Left kidney (tissue), 1 donor: ENCODE measurements at regions not wholly inside any gene's neighbourhood (a gene's known extent, or its start where the extent isn't known, plus 50 kb on each side); places are given as distances from the start of the nearest gene placed in this dataset.

Experiments
- DNase-seq: peaks from one replicate; pipeline ENCODE4 v3.0.0-alpha.2; 2013

DNA sequence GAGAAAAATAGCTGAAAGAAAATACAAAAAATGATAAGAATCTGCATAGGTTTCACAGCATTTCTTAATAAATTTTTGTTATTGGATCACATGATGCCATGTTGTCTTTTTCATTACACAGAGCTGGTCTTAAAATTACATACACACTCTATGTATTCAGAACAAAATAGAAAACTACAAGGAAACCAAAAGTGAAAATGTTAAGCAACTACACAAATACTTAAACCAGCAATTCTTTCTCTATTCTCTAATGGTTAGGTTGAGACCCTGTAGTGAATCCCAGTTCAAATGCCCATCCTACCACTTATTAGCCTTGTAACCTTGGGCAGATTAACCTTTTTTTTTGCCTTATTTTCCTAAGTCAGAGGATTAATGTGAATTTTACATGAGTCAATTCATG is 2311.2 kb downstream of the PCDH7 start:
- DNase-seq, result no peak

DNA sequence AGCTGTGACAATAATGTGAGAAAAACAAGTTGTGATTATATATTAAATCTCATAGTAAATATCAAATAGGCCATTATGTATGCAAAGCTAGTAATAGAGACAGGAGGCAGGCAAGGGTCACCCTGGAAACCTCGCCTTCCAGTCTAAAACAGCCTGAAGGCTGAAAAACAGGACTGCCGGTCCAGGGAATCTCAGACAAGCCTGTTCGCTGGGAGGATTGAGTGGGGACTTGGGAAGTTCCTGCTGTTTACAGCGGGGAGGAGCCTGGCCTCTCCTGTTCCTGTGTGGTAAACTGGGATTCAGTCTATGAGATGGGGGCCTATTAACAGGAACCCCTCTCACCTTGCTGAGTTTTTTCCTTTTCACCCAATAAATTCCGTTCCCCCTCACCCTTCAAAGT is 2317.3 kb downstream of the PCDH7 start:
- no peak for DNase-seq

DNA sequence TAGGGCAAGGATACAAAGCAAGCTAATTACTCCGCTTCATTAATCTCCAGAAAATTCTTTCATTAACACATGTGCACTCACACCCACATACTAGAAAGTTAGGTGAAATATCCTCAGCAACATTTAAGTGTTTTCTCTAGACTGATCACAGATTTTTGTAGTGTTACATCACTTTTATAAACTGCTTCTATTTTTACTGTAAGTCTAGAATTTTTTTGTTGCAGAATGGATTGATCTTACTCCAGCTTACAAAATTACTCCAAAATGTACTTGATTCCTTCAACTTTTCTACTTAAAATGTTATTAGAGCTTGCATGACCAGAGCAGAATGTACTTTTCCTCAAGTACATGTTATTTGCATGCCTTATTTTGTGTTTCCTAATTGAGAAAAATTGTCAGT is 2325.2 kb downstream of the PCDH7 start:
- no peak for DNase-seq

DNA sequence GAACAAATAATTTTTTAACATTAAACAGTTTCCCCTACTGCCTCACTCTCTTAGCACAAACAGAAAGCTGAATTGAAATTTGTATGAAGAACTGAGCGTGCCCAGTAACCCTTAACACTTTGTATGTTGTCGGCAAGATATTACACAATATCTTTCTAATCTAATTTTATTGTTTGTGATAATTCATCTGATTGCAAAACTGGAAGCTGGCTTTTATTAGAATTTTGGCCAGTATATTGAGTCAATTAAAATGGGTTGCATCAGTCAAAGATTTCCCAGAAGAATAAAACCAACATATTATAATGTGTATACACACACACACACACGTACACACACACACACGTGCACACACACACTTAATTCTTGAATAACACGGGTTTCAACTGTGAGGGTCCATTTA is 2332.1 kb downstream of the PCDH7 start:
- no peak for DNase-seq

DNA sequence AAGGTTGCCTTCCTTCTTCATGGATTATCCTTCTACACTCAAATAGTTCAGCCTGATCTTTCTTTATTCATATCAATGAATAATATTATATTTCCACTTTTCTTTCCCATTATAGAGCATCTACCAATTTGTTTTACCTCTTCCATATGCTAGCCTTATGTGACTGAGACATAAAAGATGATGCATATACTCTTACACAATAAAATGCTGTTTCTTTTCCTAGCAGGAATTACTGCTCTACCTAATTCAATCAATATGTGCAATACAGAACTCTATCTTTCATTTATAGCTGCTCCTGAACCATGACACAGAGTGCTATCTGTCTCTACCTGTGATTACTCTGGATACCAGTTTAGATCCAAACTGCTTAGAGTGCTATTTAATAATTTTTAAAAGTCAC is 2334.0 kb downstream of the PCDH7 start:
- no peak for DNase-seq

DNA sequence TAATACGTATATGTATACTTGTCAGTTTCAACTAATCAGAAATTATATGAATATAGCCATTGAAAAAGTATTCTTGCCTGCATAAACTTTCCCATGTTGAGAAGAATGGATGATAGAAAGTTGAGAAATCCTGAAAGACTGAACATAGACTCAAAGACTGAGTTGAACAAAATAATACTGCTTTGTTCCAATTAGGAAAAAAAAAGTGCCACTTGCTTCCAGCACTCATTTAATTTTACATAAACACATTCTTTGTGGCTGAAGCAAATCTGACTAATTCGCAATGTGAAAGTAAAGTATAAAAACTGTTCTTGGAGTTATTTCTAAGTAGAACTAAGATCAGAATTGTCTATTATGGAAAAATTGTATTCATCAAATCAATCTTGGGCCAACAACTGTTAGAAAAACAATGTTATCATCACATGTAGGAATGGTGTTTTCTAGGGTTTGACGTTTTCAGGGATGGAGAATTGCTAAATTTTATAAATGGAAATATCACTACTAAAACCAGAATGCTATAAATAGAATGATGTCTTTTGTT is 2334.6 kb downstream of the PCDH7 start:
- no peak for DNase-seq

DNA sequence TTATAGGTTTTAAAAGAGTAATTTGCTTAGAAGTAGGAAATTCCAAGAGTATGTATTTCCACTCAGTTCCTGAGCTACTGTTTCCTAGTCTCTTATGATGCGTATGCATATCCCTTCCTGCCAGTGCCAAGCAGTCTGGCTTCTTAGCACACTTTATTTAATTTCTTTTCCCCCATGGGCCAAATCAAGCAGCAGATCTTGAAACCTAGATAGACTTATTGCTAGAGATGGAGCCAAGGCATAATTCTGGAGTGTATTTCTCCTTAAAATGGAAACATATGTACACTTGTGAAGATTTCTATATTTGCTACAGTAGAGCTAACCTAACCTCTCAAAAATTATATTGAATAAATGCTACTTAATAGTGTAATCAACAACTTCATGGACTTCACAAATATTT is 2337.6 kb downstream of the PCDH7 start:
- no peak for DNase-seq

DNA sequence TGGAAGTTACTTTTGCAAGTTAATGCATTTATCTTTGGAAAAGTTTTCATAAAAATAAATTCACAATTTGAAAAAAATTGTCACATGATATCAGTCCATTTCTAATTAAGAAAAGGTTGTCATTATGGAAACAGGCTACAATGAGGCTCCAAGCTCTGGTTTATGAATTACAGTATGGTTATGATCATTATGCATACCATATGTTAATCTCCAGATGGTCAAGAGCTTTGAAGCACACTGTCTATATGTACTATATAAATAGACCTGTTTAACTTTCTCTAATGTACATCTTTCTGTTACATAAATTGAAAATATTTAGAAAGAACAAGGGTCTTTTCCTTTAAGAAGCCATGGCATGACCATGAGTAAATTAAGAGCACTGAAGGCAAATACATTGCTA is 2338.8 kb downstream of the PCDH7 start:
- DNase-seq, result no peak

DNA sequence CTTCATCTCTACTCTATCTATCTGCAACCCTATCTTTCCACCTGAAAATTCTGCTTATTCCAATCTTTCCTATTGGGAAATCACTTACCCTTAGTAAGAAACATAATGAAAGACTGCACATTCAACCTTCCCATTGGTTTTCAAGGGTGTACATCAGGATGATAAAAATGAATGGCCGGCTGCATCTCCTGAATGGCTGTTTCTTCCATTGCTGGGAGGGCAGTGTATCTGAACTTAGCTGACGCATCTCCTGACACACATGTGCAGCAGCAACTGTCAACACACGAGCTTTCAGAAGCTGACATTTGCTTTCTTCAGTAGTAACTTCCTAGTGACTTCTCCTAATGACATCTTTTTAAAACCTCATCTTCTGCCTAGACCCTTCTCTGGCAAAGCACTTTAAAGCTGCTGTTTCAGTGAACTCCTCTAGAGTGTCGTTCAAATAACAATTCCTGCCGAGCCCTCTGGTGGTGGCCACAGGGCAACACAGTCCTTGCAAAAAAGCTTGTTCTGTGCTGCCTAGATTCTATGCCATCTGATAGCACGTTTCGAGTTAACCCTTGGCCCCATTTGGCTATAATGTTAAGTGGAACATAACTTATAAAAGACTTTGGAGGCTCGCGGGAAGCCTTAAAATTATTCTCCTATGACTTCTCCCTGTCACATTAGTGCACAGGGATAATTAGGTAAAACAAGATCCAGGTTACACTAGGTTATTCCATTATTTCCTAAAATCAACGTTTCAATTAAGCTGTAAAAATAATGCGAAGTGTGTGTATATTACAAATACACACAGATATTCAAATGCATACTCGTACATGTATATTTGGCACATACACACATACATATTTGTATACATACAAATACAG is 2340.7 kb downstream of the PCDH7 start:
- peak; percentile 46 for DNase-seq

DNA sequence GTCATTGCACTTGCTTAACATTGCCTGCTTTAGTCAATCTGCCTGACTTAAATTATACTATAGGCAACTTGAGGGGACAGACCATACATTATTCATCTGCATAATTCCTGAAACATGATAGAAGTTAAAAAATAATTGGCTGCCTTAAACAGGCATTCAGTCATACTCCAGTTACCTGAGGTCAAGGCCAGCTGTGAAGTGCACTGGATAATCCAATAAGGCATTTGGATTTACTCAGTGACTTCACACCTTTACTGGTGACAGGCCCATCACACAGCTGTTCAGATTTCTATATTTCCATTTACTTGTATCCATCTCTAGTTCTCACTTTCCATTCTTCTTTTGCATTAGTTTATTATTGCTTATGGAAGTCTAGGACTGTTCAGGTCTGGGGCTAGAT is 2341.6 kb downstream of the PCDH7 start:
- no peak for DNase-seq

DNA sequence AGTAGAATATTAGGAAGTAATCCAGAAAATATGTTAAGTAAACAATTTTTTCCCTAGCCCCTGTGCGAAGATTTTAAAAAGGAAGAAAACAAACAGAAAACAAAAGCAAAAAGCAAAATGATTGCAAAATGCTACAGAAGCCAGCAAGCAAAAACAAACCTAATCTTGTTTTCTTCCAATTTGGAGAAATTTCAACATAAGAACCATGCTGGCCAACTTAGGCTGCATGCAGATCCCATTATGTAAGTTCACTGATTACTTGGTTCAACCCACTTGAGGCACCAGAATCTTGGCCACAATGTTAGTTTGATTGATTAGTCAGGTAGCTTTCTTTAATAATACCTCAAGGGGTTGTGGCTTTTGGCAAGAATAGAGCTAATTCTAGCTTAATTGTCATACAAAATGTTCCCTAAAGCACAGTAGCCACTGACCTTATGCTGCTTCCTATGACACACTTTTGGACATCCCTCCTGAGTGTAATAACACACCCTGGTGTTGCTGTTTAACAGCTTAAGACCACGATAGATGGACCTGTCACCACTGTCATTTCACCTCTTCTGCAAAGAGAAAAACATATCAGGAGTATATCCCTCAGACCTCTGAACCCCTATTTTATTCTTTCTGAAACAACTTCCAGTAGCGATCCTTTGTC is 2342.1 kb downstream of the PCDH7 start:
- no peak for DNase-seq

DNA sequence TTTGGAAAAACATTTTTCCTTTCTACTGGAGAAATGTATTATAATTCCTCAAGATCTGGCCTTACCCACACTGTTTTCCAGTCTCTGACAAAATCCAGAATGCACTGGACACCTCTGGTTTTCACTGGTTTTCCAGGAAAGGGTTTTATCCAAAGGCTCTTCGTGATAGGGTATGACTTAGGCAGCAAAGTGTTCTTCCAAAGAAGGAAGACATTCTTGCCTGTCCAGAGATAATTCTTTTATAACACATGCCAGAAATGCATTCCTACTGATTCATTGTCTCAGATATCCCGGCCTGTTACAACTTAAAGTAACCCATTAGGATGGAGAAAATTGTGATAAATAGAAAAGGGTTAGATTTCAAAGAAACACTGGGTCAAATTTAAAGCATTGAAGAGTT is 2343.1 kb downstream of the PCDH7 start:
- DNase-seq, result no peak

DNA sequence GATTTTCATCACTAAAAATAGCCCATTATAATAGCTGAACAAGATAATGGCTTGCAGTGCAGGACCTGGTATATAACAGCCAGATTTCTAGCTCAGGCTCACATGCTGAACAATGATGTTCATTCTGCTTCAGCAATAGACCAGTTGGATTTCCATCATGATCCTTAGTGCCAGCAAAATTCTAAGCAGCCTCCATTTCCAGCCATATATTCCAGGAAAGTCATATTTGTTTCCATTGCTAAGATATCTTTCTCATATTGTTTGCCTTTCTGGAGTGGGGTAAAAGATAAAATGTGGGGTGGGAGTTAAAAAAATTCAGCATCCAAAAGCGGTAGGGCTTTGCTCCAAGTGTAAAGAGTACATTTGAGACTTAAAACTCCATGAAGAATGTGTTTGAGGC is 2344.1 kb downstream of the PCDH7 start:
- no peak for DNase-seq

DNA sequence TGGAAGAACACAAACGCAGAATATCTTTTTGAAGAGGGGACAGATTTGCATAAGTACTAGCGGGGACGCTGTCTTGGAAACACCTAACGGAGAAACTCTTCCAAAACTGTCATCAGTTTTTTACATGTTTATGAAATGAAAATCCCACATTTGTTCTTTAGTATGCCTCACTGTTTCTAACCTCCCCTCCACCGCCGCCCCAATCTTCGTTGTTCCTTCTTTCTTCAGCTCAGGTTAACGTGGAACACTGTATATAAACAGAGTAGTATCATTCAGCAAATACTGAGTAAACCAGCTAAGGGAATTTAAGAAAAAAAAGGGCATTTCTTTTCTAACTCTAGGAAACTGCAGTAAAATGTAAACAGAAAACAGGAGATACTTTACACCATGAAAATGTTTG is 2345.6 kb downstream of the PCDH7 start:
- DNase-seq, result no peak

DNA sequence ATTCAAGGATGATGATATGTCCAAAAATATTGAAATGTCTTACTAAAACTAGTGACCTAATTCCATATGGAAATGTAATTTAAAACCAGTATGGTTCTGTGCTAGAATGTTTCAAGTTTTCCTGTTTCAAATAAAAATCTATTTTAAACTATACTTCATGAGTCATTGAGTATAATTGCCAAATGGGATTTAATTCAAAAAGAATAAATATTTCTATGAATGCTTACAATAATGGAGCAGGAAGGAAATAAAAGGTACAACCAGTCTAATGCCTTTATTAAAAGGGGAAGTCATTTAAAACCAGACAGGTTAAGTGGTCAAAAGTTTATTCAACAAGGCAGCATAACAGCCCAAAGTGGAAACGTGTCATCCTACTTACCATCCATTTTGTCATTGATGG is 2347.1 kb downstream of the PCDH7 start:
- DNase-seq, result no peak

DNA sequence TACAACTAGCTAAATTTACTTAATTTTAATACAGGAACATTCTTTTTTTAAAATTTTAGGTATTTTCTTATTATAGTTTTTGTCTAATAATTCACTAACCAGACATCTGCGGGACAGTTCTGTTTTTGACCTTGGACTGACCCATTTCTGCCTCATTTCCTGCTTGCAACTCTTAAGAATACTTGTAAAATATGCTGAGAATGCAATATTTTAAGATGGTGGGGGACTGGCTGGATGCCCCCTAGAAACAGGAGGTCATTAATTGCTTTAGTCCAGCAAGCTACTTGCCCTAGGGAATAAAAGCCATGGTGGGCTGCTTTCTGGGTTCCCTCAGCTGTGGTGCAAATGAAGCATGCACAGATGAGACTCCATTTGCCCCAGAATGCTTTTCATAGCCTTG is 2348.4 kb downstream of the PCDH7 start:
- no peak for DNase-seq

DNA sequence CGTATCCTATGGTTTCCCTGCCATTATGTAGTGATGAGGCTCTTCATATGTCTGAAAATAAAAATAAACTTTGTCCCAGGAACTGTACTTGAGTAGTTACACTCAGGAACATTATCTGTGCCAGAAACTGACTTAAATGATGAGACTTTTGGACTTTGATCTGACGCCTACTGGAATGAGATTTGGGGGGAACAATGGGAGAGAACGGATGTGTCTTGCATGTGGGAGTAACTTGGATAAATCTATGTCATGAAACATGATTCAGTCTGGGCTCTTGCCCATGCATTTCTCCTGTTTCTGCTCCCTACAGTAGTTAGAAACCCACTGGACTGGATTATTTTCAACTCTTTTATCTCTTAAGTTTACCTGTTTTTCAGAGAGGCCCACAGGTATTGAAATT is 2351.4 kb downstream of the PCDH7 start:
- DNase-seq, result peak; percentile 25

DNA sequence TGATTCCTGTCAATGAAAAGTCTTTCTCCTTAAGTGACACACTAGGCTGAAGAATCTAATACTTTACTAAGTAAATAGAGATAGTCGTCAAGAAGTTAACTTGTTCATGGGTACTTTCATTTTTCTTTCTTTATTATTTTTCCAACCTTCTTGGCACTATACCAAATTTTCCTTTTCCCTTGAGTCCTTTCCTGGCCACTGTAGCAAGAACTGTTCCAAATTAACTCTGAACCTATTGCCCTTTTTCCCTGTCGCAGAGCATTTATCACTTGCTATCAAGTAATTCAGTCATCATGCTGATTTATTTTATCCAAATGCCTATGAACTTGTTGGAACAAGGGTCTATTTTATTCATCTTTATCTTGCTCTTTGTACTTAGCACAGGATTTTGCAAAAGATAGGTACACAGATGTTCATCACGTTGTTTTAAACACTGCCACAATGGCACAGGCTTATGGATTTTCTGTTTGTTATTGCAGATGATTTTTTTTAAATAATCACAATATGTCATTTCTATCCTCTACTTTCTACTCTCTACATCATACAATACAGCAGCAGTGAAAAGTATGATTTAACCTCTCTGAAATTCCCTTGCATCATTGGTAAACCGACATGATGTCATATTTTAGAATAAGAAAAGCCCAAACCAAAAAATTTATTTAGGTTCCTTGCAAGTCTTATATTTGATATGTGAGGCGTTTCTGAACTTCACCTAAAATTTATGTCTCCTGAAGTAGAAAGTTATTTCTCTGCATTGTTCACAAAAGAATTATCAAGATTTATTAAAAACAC is 2352.3 kb downstream of the PCDH7 start:
- DNase-seq, result no peak

DNA sequence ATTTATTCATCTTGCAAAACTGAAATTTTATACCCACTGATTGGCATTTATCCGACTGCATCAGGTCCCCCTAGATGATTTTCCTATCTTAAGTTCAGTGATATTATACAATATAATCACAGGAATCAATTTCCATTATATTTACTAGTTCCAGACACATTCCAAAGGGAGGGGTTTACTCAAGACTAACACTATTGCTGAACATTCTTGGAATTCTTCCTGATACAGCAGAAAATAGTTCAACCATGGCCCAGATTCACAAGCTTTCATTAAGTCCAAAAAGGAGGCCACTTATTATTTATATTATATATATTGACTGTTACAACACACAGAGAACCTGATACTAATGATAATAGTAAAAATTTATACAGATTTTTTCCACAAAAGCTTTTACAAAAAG is 2353.6 kb downstream of the PCDH7 start:
- DNase-seq, result peak; percentile 35

DNA sequence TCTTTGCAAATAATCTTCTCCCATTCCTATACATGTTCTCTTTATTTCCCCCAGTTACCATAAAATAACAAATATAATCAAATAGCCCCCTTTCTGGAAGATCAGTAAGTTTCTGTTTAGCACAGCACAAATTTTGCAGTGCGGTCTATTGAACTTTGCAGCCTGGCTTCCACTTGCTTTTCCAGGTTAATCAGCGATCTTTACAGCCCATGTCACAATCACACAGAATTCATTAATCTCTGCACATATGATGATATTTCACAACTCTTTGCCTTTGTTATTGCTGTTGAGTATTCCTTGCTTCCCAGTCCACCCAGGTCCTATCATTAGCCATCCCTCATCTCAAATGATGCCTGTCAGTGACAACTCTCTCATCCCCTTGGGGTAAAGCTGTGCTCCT is 2358.0 kb downstream of the PCDH7 start:
- no peak for DNase-seq

DNA sequence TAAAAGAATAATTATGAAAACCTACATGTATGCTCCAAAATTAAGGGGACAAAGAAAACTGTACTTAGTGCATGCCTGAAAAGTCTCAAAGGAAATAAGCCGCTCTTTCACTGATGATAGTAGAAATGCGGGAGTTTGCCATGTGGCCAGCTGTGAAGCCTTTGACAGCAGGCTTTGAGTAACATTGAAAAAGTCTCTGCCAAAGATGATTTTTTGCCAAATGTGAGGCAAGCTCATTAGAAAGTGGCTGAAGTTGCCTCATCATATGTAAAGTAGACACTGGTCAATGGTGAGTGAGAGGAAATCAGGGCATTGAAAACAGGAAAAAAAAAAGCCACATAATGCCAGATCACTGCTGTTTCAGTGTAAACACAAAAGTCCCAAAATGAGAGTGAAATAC is 2360.1 kb downstream of the PCDH7 start:
- DNase-seq, result no peak

DNA sequence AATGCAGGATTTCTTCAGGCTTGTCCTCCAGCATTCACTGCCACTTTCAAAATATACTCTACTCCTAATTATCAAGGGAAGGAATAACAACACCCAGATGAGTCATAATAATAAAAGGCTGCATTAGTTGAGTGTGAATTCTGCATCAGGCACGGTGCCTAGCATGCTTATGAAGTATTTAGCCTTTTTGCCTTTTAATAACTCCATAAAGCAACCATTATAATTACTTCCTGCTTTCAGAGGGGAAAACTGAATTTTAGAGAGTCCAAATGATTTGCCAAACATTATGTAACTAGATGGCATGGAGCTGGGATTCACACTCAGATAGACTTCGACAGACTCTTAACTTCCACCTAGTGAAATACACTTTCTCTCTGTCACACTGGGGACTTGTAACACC is 2365.5 kb downstream of the PCDH7 start:
- no peak for DNase-seq
